ENCODE measurements at regions not wholly inside any gene's neighbourhood (a gene's known extent, or its start where the extent isn't known, plus 50 kb on each side); places are given as distances from the start of the nearest gene placed in this dataset.
"Not testable (repeated sequence)": the region's sequence is repeated elsewhere in the genome, so short reads cannot be mapped to it uniquely, and the experiment has no call there.

DNA sequence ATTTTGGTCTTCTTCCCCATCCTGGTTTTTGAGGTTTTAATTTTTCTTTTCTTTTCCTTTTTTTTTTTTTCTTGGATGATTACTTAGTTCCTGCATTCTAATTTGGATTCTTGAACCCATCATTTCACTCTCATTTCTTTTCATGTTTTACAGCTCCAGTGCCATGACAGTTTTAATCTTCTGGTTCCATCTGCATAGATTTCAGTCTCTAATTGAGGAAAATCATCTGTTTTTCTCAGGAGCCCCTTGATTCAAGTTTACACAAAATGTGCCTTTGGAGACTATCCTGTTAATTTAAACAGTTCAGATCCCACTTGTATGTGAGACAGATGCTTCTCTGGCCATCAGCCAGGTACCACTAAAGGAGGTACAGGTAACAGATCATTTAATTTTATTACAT, 379.9 kb downstream of the PIK3C3 start:
- intact Hi-C loops (cut with DNase I; ENCODE audit: low total_unique reads), result no loop called here
- Histone ChIP-seq H3K27ac (no peak overlapping the region), H3K4me1 (no peaks in the 10 kb centered on the region), H3K36me3 (ENCODE audit: low read depth, missing control alignments) (no peaks in the 10 kb centered on the region), H3K9me3 (no peaks in the 10 kb centered on the region), H3K4me3 (no peak overlapping the region), H3K27me3 (no peaks in the 10 kb centered on the region)
- no peak for TF ChIP-seq POLR2A (IDR thresholded peaks at IDR 0.05)
- TF ChIP-seq, protein P1, sequence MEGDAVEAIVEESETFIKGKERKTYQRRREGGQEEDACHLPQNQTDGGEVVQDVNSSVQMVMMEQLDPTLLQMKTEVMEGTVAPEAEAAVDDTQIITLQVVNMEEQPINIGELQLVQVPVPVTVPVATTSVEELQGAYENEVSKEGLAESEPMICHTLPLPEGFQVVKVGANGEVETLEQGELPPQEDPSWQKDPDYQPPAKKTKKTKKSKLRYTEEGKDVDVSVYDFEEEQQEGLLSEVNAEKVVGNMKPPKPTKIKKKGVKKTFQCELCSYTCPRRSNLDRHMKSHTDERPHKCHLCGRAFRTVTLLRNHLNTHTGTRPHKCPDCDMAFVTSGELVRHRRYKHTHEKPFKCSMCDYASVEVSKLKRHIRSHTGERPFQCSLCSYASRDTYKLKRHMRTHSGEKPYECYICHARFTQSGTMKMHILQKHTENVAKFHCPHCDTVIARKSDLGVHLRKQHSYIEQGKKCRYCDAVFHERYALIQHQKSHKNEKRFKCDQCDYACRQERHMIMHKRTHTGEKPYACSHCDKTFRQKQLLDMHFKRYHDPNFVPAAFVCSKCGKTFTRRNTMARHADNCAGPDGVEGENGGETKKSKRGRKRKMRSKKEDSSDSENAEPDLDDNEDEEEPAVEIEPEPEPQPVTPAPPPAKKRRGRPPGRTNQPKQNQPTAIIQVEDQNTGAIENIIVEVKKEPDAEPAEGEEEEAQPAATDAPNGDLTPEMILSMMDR (IDR thresholded peaks at IDR 0.05), result no peak
- no peak for DNase-seq

DNA sequence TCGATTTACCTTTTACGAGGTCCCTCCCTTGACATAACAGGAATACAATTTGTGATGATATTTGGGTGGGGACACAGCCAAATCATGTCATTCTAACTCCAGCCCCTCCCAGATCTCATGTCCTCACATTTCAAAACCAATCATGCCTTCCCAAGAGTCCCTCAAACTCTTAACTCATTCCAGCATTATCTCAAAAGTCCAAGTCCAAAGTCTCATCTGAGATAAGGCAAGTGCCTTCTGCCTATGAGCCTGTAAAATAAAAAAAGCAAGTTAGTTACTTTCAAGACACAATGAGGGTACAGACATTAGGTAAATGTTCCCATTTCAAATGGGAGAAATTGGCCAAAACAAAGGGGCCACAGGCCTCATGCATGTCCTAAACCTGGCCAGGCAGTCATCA, 381.1 kb downstream of the PIK3C3 start:
- TF ChIP-seq, protein P1 (IDR thresholded peaks at IDR 0.05), result no peak
- TF ChIP-seq POLR2A (IDR thresholded peaks at IDR 0.05), result no peak
- 87 to 95% methylated on average over 2 of the region's 2 CpGs for WGBS, 2 donors
- Histone ChIP-seq H3K36me3 (ENCODE audit: low read depth, missing control alignments) (no peaks in the 10 kb centered on the region), H3K4me3 (no peak overlapping the region), H3K27me3 (no peaks in the 10 kb centered on the region), H3K4me1 (no peaks in the 10 kb centered on the region), H3K27ac (no peak overlapping the region), H3K9me3 (no peaks in the 10 kb centered on the region)
- intact Hi-C loops (cut with DNase I; ENCODE audit: low total_unique reads), result no loop called here
- DNase-seq, result no peak

DNA sequence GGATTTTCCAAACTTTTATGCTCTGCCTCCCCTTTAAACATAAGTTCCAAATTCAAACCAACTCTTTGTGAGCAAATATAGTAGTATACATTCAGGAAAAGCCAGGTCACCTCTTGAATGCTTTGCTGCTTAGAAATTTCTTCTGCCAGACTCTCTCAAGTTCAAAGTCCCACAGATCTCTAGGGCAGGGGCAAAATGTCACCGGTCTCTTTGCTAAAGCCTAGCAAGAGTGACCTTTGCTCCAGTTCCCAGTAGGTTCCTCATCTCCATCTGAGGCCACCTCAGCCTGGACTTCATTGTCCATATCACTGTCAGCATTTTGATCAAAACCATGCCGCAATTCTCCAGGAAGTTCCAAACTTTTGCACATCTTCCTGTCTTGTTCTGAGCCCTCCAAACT, 382.3 kb downstream of the PIK3C3 start:
- H3K4me3 ChIP-seq; H3K9me3 ChIP-seq; intact Hi-C loops (cut with DNase I; ENCODE audit: low total_unique reads); DNase-seq; H3K4me1 ChIP-seq; H3K36me3 ChIP-seq (ENCODE audit: low read depth, missing control alignments); H3K27me3 ChIP-seq; H3K27ac ChIP-seq: not testable (repeated sequence)
- 97 to 100% methylated on average over 2 of the region's 2 CpGs for WGBS, 2 donors

DNA sequence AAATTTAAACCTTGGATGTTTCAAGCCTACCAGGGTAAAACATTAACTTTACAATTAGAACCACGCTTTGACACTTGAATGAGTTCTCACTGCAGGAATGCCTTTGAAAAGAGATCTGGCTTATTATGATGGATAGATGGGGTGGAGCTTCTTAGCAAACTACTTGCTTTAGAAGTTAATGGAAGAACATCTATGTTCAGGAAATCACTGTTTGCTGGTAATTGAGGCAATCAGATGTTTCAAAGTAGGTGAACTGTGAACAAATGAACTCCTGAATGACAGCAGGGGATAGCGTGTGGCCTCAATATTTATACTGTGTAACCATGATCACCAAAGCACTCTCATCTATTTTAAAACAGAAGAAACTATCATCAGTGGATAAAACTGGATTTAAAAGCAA, 383.6 kb downstream of the PIK3C3 start:
- intact Hi-C loops (cut with DNase I; ENCODE audit: low total_unique reads), result no loop called here
- H3K9me3 ChIP-seq, result no peaks in the 10 kb centered on the region
- H3K4me3 ChIP-seq, result no peak overlapping the region
- no peak overlapping the region for H3K27ac ChIP-seq
- DNase-seq, result no peak
- H3K27me3 ChIP-seq, result no peaks in the 10 kb centered on the region
- no peaks in the 10 kb centered on the region for H3K36me3 ChIP-seq (ENCODE audit: low read depth, missing control alignments)
- TF ChIP-seq, protein P1 (IDR thresholded peaks at IDR 0.05), result no peak
- TF ChIP-seq POLR2A (IDR thresholded peaks at IDR 0.05), result no peak
- 68 to 70% methylated on average over 2 of the region's 2 CpGs for WGBS, 2 donors
- no peaks in the 10 kb centered on the region for H3K4me1 ChIP-seq

DNA sequence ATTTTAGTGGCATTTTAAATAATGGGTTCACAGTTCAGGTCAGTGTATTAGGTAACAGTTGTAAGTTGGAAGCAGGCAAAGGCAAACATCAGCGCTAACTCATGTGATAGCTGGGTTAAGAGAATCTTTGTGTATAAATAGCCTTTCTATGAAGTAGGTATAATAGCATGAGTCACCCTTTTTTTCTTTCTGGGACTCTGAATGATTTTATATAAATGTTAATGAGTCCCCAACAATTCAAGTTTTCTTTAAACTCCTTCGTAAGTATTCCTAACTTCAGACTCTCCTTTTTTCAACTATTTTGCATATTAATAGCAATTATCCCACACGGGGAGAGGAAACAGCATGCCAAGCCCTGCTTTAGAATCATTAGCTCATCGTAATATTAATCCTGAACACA, 384.3 kb downstream of the PIK3C3 start:
- no peak for DNase-seq
- intact Hi-C loops (cut with DNase I; ENCODE audit: low total_unique reads), result no loop called here
- Histone ChIP-seq H3K27ac (no peak overlapping the region), H3K9me3 (no peaks in the 10 kb centered on the region), H3K36me3 (ENCODE audit: low read depth, missing control alignments) (no peaks in the 10 kb centered on the region), H3K4me3 (no peak overlapping the region), H3K4me1 (no peaks in the 10 kb centered on the region), H3K27me3 (no peaks in the 10 kb centered on the region)
- no peak for TF ChIP-seq POLR2A (IDR thresholded peaks at IDR 0.05)
- TF ChIP-seq, protein P1 (IDR thresholded peaks at IDR 0.05), result no peak
- WGBS, 2 donors, result 62 to 74% methylated on average over 4 of the region's 4 CpGs

All from testis (tissue), 2 donors.